Cardiac fibroblast (primary cell): ENCODE measurements at regions not wholly inside any gene's neighbourhood (a gene's known extent, or its start where the extent isn't known, plus 50 kb on each side); places are given as distances from the start of the nearest gene placed in this dataset.

Source experiments
- DNase-seq, 2 donors: peaks; one replicate each; pipeline versions ENCODE4 v3.0.0 to v3.0.0-alpha.2; 2010; ENCODE audit warnings: low read depth in 2 of 2
- H3K4me3 ChIP-seq, 2 donors: replicated peaks in 1 of 2; 1 replicate in 1 of 2; 2 replicates in 1 of 2; pipeline ENCODE4 v1.5.1; 2011; ENCODE audit warnings: low read depth in 2 of 2, low read length in 2 of 2, mild to moderate bottlenecking in 2 of 2, moderate library complexity in 1 of 2
- TF ChIP-seq, protein P1 (sequence below): IDR thresholded peaks from one replicate; pipeline ENCODE4 v1.5.1; 2011; ENCODE audit warnings: low read depth, mild to moderate bottlenecking, low read length, inconsistent platforms

DNA sequence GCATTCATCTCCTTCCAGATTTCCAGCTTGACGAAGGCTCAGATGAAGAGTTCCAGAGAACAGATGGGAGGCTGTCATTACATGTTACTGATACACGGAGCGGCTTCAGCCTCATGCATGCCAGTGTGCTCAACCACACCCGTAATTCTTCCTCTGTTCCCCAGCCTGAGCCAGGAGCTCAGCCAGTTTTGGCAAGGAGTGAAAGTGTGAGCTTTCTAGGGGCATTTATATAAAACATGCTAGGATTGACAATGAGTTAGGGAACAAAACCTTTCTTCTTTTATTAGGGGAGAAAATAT, 290.4 kb upstream of the PLXNA2 start:
- TF ChIP-seq, protein P1, sequence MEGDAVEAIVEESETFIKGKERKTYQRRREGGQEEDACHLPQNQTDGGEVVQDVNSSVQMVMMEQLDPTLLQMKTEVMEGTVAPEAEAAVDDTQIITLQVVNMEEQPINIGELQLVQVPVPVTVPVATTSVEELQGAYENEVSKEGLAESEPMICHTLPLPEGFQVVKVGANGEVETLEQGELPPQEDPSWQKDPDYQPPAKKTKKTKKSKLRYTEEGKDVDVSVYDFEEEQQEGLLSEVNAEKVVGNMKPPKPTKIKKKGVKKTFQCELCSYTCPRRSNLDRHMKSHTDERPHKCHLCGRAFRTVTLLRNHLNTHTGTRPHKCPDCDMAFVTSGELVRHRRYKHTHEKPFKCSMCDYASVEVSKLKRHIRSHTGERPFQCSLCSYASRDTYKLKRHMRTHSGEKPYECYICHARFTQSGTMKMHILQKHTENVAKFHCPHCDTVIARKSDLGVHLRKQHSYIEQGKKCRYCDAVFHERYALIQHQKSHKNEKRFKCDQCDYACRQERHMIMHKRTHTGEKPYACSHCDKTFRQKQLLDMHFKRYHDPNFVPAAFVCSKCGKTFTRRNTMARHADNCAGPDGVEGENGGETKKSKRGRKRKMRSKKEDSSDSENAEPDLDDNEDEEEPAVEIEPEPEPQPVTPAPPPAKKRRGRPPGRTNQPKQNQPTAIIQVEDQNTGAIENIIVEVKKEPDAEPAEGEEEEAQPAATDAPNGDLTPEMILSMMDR, result no peak
- no peak for DNase-seq

DNA sequence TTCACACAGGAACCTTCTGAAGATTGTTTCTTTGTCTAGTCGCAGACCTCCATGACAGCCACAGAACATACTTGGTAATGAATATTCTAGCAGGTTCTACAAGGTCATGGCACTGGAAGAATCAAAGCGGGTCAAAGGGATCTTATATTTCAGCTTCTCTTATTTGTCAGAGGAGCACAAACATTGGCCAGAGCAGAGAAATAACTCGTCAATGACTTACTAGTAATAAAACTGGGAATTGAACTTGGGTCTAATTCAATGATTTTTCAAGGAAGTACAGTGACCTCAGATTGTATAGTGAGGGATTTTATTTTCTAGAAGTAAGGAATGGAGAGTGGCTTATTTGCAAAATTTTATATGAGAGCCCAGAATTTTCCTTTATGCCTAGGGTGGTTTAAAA, 290.8 kb upstream of the PLXNA2 start:
- no peak for DNase-seq
- H3K4me3 ChIP-seq, result no peak overlapping the region
- TF ChIP-seq, protein P1, result no peak

More for the DNA sequence above, 290.4 kb upstream of the PLXNA2 start:
- H3K4me3 ChIP-seq, result no peak overlapping the region

DNA sequence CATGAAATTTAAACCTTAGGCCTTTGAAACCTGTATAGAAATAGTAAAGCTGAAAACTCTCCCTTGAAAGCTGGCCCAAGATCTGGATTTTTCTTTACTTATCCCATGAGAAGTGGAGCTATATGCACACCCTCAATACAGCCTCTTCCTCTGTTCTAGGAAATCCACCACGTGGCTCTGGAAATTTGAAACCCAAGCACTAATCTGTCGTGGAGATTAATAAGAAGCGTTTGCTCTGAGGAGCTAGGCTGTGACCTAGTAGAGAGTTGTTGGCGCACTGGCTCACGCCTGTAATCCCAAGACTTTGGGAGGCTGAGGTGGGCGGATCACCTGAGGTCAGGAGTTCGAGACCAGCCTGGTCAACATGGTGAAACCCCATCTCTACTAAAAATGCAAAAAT, 291.3 kb upstream of the PLXNA2 start:
- no peak for DNase-seq
- H3K4me3 ChIP-seq, result no peak overlapping the region
- TF ChIP-seq, protein P1, result no peak

DNA sequence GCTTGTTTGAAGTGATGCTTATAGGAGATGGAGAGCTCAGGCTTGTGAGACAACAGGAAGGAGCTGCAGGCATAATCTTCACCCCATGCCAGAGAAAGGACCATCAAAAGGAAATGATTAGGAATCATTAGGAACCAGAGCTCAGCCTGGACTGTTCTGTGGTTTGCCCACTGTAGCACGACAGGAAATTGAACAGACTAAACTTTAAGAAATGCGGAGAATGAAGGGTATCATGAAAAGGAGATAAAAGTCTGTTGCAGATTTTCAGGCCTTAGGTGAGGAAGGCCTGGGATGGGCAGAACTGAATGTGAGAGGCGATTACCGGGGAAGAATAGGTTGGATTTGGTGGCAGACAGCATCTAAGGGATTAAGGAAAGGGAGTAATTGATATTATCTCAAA, 292.0 kb upstream of the PLXNA2 start:
- no peak overlapping the region for H3K4me3 ChIP-seq
- TF ChIP-seq, protein P1, result no peak
- DNase-seq, result no peak

DNA sequence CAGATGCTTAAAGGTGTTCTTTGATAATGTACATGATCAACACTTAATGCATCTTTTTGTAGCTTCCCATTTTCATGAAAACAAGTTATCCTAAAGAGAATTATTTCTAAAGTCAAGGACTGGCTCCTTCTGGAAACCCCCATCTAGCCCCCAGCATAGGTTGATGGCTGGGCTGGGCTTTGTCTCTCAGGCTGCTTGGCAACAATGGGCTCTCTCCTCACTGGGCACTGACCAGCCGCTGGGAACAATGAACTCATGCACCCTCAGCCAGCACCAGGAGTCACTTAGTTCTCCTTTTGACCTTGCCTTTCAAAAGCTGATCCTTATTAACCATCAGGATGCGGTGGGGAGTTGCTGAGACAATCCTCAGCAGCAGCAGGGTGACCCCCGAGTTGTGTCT, 293.0 kb upstream of the PLXNA2 start:
- DNase-seq, result no peak
- no peak overlapping the region for H3K4me3 ChIP-seq
- TF ChIP-seq, protein P1, result no peak

DNA sequence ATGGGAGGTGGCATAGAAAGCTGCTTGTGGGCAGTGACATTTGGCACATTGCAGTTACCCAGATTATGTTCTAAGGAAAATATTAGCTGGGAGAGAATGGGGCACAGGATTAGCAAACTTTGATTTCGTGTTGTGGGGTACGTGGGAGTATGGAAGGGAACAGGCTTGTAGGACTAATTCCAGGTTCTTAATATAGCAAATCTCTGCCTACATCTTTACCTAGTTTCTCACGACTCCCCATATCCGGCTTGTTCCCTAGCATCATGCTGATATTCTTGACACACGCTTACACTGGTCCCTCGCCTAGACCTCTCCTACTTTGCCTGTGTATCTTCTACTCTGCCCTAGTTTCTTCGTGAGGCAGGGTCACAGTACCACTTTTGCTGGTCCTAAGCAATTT, 293.9 kb upstream of the PLXNA2 start:
- H3K4me3 ChIP-seq, result no peak overlapping the region
- no peak for DNase-seq
- TF ChIP-seq, protein P1, result no peak

DNA sequence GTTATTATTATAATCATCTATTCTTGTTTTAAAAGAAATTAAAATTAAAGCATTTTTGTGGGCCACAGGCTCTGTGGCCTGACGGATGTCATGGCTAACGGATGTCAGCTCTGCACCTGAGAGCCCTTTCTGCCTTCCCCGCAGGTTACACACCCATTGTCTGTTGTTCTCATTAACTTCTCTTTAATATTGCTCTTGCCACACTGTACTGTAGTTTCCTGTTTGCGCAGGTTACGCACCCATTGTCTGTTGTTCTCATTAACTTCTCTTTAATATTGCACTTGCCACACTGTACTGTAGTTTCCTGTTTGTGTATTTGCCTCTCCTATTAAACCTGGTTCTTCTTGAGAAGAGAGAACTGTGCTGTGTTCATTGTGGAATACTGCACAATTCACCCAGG, 294.4 kb upstream of the PLXNA2 start:
- TF ChIP-seq, protein P1, result no peak

More for the DNA sequence above, 294.4 kb upstream of the PLXNA2 start:
- no peak for DNase-seq
- no peak overlapping the region for H3K4me3 ChIP-seq
